HG02973 (cell line): ENCODE measurements at regions not wholly inside any gene's neighbourhood (a gene's known extent, or its start where the extent isn't known, plus 50 kb on each side); places are given as distances from the start of the nearest gene placed in this dataset.
"Not testable (repeated sequence)": the region's sequence is repeated elsewhere in the genome, so short reads cannot be mapped to it uniquely, and the experiment has no call there.

Experiments used
- ATAC-seq: cut with Tn5 transposase; IDR thresholded peaks from one replicate; pipeline ENCODE4 v1.9.1; 2021; ENCODE audit warnings: moderate library complexity; ENCODE audit not compliant: unreplicated experiment

DNA sequence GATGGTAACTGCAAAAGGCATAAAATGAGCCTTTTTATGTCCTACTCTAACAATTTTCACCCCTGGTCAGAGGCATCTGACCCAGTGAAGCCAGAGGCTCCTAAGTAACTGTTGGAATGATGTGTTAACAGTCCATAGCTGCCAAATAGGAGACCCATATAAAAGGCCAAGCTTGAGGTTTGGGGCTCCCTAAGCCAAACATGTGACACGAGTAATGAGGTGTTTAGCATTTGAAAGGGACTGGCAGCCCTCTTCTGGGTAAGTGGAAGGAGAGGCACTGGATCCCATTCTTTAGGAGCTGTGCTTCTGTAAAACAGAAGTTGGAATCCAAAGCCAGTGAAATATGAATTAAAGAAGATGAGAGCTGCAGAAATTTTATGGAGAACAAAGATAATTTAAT is 100.6 kb upstream of the PNPLA4 start:
- no peak for ATAC-seq

DNA sequence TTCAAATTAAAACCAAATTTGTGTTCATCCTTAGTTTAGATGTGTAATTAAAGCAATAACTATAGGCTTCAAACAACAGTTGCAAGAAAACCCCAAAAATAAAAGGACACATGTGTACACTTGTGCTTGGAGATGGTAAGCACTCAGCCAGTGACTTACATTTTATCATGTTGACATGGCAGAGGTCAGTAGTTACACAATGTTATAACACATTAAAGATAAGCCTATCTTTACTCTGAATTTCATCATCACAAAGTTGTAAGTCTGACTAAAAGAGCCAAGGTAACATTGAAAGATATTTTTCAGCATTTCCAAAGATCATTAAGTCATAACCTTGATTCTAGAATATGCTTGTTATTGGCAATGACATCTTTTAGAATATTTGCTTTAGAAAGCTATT is 98.5 kb upstream of the PNPLA4 start:
- ATAC-seq = no peak

DNA sequence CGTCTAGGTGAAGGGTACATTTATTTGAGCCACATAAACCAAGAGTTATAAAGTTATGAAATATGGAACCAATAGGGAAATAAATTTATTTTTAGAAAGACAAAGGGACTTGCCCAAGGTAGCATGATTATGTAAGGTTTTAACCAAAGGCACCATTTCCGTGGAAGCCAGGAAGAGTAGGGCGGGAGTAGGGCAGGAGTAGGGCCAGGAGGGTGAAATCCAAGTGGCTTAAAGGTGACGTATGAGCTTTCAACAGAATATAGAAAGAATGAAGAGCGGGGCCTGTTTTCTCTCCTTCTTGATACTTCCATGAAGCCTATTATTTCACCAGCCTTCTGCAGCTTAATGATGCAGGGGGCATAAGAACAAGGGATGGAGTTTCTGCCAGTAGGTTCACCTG is 91.7 kb upstream of the PNPLA4 start:
- no peak for ATAC-seq

DNA sequence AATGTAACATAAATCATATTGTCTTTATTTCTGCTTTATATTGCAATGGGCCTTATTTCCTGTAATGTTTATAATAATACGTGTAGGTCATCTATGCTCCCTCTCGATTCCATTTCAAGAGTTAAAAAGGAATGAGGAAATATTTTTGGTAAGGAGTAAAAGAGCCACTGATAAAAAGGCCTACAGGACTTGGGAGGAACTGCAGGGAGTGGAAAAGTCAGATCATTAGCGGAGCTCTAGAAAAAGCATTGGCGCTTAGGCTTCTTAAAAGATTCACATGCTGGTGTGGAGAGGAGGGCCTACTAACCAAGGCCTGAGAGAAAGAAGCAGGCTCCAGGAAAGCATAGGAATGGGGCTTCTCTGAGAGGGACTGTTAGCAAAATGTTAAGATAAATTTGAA is 82.9 kb upstream of the PNPLA4 start:
- no peak for ATAC-seq

DNA sequence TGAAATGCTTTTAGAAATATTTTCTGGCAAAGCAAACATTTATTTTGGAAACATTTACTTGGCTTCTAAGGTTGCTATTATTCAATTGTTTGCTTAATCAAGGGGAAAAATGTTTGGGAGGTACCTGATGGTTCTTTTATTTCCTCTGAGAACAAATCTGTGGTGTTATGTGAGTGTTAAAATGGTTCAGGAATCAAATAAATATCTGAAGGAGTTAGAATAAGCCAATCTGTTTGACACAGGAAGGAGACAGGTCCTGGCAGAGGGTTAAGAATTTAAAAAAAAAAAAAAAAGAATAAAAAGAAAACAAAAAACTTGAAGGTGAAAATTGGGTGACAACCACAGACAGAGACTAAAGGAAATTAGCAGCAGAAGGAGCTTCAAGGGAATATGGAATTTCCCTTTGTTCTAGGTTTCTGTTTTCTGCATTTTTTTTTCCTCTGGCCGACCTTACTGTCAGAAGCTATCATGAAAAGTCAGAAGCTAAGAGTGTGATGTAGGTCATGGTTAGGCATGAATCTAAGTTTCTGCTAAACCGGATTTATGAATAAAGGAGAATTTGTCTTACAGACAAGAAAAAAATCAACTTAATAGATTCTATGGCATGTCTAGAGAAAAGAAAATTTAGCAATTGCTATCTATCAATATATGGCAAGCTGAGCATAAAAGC is 78.6 kb upstream of the PNPLA4 start:
- ATAC-seq = no peak

DNA sequence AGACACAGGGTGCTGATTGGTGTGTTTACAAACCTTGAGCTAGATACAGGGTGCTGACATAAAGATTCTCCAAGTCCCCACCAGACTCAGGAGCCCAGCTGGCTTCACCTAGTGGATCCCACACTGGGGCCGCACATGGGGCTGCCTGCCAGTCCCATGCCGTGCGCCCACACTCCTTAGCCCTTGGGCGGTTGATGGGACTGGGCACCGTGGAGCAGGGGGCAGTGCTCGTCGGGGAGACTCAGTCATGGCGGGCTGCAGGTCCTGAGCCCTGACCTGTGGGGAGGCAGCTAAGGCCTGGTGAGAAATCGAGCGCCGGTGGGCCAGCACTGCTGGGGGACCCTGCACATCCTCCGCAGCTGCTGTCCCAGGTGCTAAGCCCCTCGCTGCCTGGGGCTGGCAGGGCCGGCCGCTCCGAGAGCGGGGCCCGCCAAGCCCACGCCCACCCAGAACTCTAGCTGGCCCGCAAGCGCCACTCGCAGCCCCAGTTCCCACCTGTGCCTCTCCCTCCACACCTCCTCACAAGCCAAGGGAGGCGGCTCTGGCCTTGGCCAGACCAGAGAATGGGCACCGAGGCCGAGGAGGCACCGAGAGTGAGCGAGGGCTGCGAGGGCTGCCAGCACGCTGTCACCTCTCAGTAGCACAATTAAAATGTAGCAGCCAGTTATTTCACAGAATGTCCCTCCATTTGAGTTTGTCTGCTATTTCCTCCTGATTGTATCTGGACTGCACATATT is 76.1 kb upstream of the PNPLA4 start:
- ATAC-seq = no peak

DNA sequence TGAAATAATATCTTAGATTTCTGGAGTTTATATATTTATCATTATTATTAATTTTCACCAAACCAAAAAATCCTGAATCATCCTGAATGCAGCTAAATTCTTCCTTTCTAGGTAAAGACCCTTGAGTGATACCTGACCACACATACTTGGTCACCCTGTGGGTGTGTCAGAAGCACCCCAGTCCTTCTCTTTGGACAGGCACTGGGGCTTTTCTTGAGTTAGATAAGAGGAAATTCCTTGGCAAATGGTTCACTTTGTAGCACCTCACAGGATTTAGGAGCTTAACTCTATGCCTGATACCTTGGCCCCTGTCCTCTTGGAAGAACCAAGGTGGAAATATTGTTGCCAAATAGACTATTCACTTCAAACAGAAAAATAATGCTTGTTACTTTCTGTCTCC is 69.6 kb upstream of the PNPLA4 start:
- ATAC-seq = no peak

DNA sequence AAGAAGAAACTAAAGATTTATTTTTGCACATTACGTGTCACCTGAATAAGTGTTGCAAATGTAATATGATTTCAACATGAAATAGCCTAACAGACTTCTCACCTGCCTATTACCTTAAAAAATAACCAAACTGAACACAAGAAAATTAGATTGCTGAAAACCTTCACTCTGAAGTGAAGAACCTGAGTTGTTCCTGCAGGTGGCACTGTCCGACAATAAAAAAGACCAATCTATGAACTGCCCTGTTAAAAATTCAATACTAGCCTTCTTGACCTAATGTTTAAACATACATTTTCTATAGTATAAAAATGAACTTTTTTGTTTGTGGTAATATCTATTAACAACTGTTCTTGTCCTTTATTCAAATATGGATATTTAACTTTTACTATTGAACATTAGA is 69.2 kb upstream of the PNPLA4 start:
- ATAC-seq = no peak

DNA sequence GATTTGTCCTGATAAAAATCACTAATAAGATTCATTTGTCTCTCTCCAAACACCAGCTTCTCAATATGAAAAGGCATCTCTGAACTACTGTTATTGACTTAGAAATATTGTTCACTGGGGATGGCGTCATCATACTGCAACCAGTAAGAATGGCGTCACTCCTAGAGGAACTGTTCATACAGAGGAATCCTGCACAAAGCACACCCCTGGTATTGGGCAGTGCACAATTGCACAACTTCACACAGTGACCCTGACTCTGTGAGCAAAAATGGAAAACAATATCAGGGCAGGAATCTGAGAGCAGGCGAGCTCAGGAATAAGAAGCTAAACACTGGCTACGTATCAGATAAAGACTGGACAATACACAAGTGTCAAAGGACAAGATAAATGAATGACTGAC is 66.7 kb upstream of the PNPLA4 start:
- ATAC-seq = no peak

DNA sequence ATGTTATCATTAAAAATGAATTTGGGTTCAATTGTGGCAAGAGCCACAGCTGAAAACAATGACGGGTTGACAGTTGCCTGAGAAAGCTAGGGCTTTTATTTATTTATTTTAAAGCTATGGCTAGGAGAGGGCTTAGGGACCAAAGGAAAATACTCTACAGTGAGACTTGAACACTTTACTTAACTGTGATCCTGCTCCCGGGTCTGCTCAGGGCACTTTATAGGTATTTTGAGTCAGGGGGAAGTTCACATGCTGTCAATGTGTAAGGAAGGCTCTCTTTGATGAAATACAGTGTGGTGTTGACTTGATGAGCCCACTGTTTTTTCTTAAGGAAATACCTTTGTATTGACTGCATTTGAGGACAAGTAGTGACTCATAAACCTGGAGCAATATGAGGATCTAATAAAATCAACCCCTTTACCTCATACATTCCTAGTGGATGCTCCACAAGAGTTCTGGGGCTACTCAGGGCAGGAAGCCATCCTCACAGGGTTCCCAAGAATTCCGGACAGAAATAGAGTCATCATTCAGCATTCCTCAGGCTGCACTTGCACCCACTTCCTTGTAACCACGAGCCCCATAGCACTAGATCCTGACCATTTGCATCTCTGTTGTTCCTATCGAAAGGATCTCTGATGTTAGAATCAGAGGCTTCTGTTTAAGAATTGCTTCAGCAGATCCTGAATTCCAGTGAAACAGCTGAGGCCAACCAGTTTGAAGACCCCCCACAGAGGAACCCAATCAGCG is 61.0 kb upstream of the PNPLA4 start:
- ATAC-seq = not testable (repeated sequence)

DNA sequence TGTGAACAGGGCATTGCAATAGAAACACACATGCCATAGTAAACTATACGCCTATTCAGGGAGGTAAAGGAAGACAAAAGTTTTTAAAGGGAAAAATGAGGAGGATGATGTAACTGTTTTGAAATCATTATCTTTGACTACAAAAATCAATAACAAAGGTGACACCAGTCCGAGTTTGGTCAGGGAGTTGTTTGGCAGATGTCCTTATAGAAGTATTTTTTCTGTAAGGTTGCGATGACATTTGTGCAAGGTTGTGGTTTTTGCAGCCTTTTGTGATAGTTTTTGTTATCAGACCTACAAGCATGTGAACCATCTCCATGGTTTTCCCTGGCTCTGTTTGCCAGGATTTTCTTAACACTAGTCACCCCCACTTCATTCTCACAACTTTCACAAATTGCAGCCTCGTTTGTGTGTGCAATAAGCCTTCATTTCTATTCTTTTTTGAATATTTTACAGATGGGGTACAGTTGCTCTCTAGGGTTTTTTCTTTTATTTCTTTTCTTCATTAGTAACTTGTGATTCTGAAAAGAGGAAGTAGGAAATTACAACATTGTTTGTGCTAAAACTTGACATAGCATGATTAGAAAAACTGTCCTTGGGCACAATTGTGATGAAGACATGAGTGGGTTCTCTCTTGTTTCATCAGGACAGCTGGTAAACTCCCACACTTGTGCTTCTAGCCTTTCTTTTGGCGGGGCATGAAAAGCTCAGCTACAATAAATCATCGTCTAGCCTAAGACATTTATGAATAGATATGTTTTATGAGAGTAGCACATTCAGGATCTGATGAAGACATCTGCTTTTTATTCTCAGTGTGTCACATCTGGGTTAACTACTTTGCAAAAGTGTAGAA is 60.2 kb upstream of the PNPLA4 start:
- ATAC-seq = peak; percentile 72

DNA sequence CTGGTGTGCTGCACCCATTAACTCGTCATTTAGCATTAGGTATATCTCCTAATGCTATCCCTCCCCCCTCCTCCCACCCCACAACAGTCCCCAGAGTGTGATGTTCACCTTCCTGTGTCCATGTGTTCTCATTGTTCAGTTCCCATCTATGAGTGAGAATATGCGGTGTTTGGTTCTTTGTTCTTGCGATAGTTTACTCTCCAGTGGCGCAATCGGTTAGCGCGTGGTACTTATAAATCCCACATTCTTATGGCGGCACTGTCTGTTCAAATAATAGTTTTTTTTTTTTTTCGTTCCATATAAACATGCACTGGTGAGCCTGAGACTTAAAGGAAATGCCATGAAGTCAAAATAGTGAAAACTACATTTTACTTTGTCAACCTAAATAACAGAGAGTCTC is 59.5 kb upstream of the PNPLA4 start:
- not testable (repeated sequence) for ATAC-seq

DNA sequence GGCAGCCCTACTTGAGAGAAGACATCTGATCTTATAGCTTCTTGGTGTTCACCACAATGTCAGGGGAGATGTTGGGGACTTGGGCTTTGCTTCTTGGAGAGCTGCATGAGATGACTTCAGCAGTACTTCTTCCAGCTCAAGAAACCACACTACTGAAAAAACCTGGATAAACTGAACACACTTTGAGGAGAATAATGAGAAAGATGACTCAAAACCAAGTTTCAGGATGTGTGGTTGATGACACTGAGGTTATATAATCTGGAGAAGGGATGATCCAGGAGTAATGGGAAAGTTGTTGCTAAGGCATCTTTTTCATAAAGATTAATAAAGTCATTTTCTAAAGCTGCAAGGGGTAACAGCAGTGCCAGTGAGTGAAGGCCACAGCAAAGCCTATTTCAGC is 58.4 kb upstream of the PNPLA4 start:
- no peak for ATAC-seq

DNA sequence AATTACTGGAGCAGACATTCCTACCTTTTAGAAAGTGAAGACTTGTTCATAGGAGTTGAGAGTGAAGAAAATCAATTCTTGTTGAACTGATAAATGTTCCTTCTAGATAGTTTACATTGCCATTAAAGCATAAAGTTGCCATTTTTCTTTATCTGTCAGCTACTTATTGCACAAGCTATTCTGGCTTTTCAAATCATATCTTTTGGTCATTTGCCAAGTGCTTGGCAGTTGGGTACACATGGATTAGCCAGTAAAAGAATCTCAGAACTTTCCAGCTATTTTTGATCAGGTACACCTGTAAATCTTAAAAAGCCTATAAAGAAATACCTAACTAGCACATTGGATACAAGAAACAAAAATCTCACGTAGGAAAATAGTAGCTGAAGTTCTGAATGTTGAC is 56.4 kb upstream of the PNPLA4 start:
- ATAC-seq = no peak
